Mucosa of descending colon (tissue), 3 donors: ENCODE measurements at regions not wholly inside any gene's neighbourhood (a gene's known extent, or its start where the extent isn't known, plus 50 kb on each side); places are given as distances from the start of the nearest gene placed in this dataset.
A peak's percentile ranks its signal among the peaks of the same experiment; 100 is the strongest.

Experiments used
- ATAC-seq: fragments of 200-7000 bp; cut with Tn5 transposase; one replicate; pipeline ENCODE4 v1.9.1; 2020; ENCODE audit warnings: mild to moderate bottlenecking, moderate library complexity
- DNase-seq, 3 donors: peaks; one replicate each; pipeline ENCODE4 v3.0.0-alpha.2; 2020
- H3K36me3 ChIP-seq: fragments of 200-600 bp; one replicate; pipeline ENCODE4 v1.8.0; 2021; ENCODE audit warnings: low read depth, mild to moderate bottlenecking
- H3K4me1 ChIP-seq: fragments of 200-600 bp; one replicate; pipeline ENCODE4 v1.8.0; 2021; ENCODE audit warnings: low read depth, mild to moderate bottlenecking
- H3K4me3 ChIP-seq: fragments of 200-600 bp; one replicate; pipeline ENCODE4 v1.8.0; 2021; ENCODE audit warnings: mild to moderate bottlenecking
- H3K9me3 ChIP-seq: fragments of 200-600 bp; one replicate; pipeline ENCODE4 v1.8.0; 2021; ENCODE audit warnings: mild to moderate bottlenecking
- intact Hi-C, 2 donors: fragments of 100-400 bp; cut with DNase I in 1 of 2; cut with micrococcal nuclease in 1 of 2; formaldehyde crosslinking; loops; one replicate each; pipeline versions ENCODE4 v1.11.0 to v1.11.1; 2022; cut with DNase I, micrococcal nuclease
- TF ChIP-seq, protein P1 (sequence below): fragments of 200-600 bp; IDR thresholded peaks from one replicate; pipeline ENCODE4 v1.8.0; 2022; ENCODE audit warnings: antibody characterized with exemption, mild to moderate bottlenecking
- donor health status: DM: no; HTN: no; CAD: no; lungs with moderate emphysema.
- donor health status: DM: no; HTN: no; CAD: no.
- donor health status: DM: no; HTN: yes; CAD: no.

DNA sequence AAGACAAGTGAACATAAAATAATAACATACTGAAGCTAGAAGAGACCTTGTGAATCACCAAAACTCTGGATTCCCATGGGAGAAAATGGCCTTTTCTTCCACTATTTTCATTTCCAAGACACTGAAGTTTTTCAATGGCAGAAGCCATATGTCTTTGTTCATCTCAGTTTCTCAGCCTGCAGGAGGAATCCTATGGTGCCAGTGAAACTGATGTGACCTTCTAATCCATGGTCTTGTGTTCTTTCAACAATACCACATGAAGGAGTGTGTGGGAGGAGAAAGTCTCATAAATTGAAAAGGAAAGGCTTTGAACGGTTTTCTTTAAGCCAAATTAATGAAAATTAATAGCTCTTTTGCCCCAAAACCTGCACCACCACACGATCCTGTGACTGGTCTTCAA is 257.3 kb downstream of the EPHA4 start:
- no peak overlapping the region for H3K4me3 ChIP-seq
- ATAC-seq (no peak), DNase-seq (no peak)
- peaks cover 5% of the 10 kb centered on the region for H3K4me1 ChIP-seq
- TF ChIP-seq, protein P1, sequence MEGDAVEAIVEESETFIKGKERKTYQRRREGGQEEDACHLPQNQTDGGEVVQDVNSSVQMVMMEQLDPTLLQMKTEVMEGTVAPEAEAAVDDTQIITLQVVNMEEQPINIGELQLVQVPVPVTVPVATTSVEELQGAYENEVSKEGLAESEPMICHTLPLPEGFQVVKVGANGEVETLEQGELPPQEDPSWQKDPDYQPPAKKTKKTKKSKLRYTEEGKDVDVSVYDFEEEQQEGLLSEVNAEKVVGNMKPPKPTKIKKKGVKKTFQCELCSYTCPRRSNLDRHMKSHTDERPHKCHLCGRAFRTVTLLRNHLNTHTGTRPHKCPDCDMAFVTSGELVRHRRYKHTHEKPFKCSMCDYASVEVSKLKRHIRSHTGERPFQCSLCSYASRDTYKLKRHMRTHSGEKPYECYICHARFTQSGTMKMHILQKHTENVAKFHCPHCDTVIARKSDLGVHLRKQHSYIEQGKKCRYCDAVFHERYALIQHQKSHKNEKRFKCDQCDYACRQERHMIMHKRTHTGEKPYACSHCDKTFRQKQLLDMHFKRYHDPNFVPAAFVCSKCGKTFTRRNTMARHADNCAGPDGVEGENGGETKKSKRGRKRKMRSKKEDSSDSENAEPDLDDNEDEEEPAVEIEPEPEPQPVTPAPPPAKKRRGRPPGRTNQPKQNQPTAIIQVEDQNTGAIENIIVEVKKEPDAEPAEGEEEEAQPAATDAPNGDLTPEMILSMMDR = no peak
- H3K36me3 ChIP-seq = no peaks in the 10 kb centered on the region
- H3K9me3 ChIP-seq = no peaks in the 10 kb centered on the region
- intact Hi-C loops = no loop called here

DNA sequence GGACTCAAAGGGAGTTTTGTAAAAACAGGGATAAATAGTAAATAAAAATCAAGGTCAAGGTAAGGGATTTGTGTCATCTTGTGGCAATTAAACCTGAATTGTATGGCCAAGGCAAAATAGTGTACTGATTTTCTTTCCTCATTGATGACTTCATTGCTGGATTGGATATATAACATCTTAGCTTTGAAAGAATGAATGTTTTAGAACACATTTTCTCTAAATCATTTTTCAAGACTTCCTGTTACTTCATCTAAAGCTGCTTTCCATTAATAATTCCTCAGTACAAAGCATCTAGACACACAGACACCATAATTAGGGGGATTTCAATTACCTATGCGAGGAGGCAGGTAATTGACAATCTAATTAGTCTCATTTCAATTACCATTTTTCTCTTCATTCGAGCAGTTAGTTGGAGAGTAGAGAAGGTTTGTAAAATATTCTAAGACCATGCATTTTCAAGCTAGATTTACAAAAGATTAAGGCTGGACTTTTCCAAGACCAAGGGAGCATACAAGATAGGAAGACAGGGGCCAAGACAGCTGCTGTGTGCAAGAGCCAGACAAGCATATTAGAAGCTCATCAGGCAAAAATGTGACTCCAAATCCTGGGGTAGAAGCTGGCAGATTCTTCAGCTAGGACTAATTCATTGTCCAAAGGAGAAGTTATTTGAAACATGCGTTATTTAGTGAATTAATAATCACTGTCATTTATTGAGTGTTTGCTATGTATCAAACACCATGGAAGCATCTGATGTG is 253.6 kb downstream of the EPHA4 start:
- Histone ChIP-seq H3K9me3 (no peaks in the 10 kb centered on the region), H3K4me1 (peaks cover 6% of the 10 kb centered on the region), H3K4me3 (no peak overlapping the region), H3K36me3 (no peaks in the 10 kb centered on the region)
- no peak for ATAC-seq
- no peak for DNase-seq
- TF ChIP-seq, protein P1 = no peak
- intact Hi-C loops = no loop called here

DNA sequence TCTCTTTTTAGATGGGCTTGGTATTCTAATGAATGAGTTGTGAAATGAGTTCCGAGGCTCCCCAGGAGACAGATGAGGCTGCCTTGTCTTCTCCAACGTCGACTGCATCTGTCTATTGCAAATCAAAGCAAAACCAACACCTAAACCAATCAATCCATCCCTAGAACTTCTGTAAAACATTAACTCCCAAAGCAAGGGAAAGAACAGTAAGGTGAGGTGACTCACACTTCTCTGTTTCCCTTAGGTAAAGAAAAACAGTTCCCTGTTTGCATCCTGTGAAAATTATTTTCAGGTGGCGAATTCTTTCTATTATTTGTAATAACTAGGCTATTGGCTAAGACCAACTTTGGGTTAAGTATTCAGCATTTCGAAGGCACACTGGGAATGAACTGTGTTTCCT is 249.4 kb downstream of the EPHA4 start:
- no peaks in the 10 kb centered on the region for H3K36me3 ChIP-seq
- H3K4me1 ChIP-seq = peaks cover 6% of the 10 kb centered on the region
- H3K4me3 ChIP-seq = no peak overlapping the region
- H3K9me3 ChIP-seq = no peaks in the 10 kb centered on the region
- intact Hi-C loops = no loop called here
- ATAC-seq = peak; percentile 98
- DNase-seq = no peak
- TF ChIP-seq, protein P1 = no peak

DNA sequence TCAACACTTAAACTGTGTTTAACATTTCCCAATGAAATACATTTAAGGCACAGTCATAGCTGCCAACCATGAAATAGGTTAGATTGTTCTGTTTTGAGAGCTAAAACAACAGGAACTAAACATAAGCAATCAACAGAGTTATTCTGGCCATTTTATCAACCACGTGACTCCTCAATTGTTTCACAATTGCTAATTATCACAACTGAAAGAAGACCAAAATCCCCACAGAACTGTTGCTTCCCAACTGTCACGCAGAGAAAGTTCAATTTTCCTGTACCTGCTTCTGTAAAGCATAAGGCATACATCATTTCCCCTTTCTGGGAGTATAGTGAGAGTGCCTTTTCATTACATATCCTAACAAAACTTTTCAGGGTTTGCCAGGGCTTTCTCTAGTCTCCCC is 248.6 kb downstream of the EPHA4 start:
- intact Hi-C loops = no loop called here
- H3K4me1 ChIP-seq = peaks cover 6% of the 10 kb centered on the region
- ATAC-seq = no peak
- H3K9me3 ChIP-seq = no peaks in the 10 kb centered on the region
- no peak overlapping the region for H3K4me3 ChIP-seq
- H3K36me3 ChIP-seq = no peaks in the 10 kb centered on the region
- DNase-seq = no peak
- TF ChIP-seq, protein P1 = no peak

DNA sequence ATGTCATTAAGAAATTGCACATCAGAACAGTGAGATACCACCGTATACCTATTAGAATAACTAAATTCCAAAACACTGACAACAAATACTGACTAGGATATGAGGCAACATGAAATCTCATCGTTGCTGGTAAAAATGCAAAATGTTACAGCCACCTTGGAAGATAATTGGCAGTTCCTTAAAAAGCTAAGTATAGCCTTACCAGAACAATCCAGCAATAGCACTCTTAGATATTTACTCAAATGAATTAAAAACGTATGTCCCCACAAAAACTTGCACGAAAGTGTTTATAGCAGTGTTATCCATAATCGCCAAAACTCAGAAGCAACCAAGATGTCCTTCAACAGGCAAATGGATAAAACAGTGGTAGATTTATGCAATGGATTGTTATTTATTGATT is 241.7 kb downstream of the EPHA4 start:
- intact Hi-C loops = no loop called here
- H3K4me3 ChIP-seq = no peak overlapping the region
- H3K36me3 ChIP-seq = no peaks in the 10 kb centered on the region
- DNase-seq = no peak
- no peaks in the 10 kb centered on the region for H3K4me1 ChIP-seq
- H3K9me3 ChIP-seq = no peaks in the 10 kb centered on the region
- TF ChIP-seq, protein P1 = no peak
- ATAC-seq = no peak
